Cardiac muscle cell (in vitro differentiated cells and primary cell): ENCODE measurements at regions not wholly inside any gene's neighbourhood (a gene's known extent, or its start where the extent isn't known, plus 50 kb on each side); places are given as distances from the start of the nearest gene placed in this dataset.

Experiments used
- DNase-seq, 2 donors: peaks; one replicate each; pipeline versions ENCODE4 v3.0.0 to v3.0.0-alpha.2; 2010 to 2017; ENCODE audit warnings: low read depth in 1 of 2, low spot score in 1 of 2
- H3K27ac ChIP-seq: fragments of 200-600 bp; sonication (generic); 2 replicates; pipeline ENCODE4 v1.5.1; 2016
- H3K27me3 ChIP-seq: fragments of 200-600 bp; sonication (generic); 2 replicates; pipeline ENCODE4 v1.6.0; 2016; ENCODE audit warnings: control low read depth
- H3K36me3 ChIP-seq: fragments of 200-600 bp; sonication (generic); 2 replicates; pipeline ENCODE4 v1.5.1; 2016; ENCODE audit warnings: control low read depth
- H3K4me1 ChIP-seq: fragments of 200-600 bp; sonication (generic); 2 replicates; pipeline ENCODE4 v1.8.1; 2017; ENCODE audit warnings: low read depth, mild to moderate bottlenecking, mixed run types
- H3K4me3 ChIP-seq: fragments of 200-600 bp; sonication (generic); 2 replicates; pipeline ENCODE4 v1.5.1; 2016; ENCODE audit warnings: mild to moderate bottlenecking
- H3K9me3 ChIP-seq: fragments of 200-600 bp; sonication (generic); 2 replicates; pipeline ENCODE4 v1.5.1; 2017; ENCODE audit warnings: low read depth, mild to moderate bottlenecking, control low read depth
- TF ChIP-seq, protein P1 (sequence below): IDR thresholded peaks from 2 replicates; pipeline ENCODE4 v1.5.1; 2012; ENCODE audit warnings: low read depth, mild to moderate bottlenecking, low read length

- TF ChIP-seq, protein P1, sequence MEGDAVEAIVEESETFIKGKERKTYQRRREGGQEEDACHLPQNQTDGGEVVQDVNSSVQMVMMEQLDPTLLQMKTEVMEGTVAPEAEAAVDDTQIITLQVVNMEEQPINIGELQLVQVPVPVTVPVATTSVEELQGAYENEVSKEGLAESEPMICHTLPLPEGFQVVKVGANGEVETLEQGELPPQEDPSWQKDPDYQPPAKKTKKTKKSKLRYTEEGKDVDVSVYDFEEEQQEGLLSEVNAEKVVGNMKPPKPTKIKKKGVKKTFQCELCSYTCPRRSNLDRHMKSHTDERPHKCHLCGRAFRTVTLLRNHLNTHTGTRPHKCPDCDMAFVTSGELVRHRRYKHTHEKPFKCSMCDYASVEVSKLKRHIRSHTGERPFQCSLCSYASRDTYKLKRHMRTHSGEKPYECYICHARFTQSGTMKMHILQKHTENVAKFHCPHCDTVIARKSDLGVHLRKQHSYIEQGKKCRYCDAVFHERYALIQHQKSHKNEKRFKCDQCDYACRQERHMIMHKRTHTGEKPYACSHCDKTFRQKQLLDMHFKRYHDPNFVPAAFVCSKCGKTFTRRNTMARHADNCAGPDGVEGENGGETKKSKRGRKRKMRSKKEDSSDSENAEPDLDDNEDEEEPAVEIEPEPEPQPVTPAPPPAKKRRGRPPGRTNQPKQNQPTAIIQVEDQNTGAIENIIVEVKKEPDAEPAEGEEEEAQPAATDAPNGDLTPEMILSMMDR: no peak
- no peak for DNase-seq
- no peaks in the 10 kb centered on the region for H3K4me1 ChIP-seq
- H3K27me3 ChIP-seq: no peaks in the 10 kb centered on the region
- no peaks in the 10 kb centered on the region for H3K36me3 ChIP-seq
- H3K27ac ChIP-seq: no peak overlapping the region
- H3K4me3 ChIP-seq: no peak overlapping the region
- H3K9me3 ChIP-seq: no peaks in the 10 kb centered on the region
Observed at GRCh38 chr16:65787921-65788320, 578.6 kb upstream of the CDH5 start.

- Histone ChIP-seq H3K4me1 (no peaks in the 10 kb centered on the region), H3K27ac (no peak overlapping the region), H3K27me3 (no peaks in the 10 kb centered on the region), H3K9me3 (no peaks in the 10 kb centered on the region), H3K4me3 (no peak overlapping the region), H3K36me3 (no peaks in the 10 kb centered on the region)
- TF ChIP-seq, protein P1: no peak
- DNase-seq: no peak
Observed at GRCh38 chr16:65786916-65787315, 579.6 kb upstream of the CDH5 start.

GRCh38 chr16:65783709-65784474 lies 582.6 kb upstream of the CDH5 start:
- Histone ChIP-seq H3K27ac (no peak overlapping the region), H3K4me1 (no peaks in the 10 kb centered on the region), H3K36me3 (no peaks in the 10 kb centered on the region), H3K27me3 (no peaks in the 10 kb centered on the region), H3K4me3 (no peak overlapping the region), H3K9me3 (no peaks in the 10 kb centered on the region)
- DNase-seq: peak in 1 of 2 donors; percentile 36
- TF ChIP-seq, protein P1: no peak

DNA sequence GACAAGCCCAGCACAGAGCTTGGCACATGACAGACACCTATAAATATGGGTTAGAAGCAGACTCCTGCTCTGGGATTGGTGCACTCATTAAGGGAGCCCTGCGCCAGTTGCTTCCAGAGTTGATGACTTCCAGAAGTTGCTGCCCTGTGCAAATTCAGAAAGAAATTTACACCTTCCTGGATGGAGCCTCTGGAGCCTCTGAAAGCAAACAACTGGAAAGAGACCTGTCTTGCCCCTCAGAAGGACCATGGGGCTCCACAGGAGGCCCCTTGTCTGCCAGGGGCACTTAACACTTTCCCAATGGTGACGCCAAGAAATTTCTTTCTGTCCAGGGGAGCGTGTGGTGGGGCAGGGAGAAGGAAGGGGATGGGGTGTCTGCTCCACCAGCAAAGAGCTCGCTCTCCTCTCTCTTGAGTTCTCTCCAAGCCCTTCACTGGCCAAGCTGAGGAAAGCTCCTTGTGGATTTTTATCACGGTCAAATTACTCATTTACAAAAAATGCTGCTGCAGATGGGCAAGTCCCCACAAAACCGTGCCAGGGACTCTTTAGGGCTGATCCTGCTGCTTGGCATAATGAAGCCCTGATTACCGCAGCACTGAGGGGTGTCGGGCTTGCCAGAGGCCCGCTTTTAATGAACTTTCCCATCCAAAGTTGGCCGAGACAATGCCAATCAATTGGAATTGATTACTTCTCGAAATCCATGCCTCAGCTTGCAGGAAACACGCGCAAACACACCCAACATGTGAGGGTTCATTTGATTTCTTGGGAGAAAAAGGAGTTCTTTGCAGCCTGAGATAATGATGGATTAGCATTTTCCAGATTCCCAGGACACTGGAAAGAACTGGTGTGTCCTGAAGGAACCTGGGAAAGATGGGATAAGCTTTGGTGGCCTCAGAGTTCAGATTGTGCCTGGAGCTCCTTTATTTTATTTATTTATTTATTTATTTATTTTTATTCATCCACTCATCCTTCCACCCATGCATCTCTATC lies 583.6 kb upstream of the CDH5 start:
- Histone ChIP-seq H3K9me3 (no peaks in the 10 kb centered on the region), H3K27ac (no peak overlapping the region), H3K36me3 (no peaks in the 10 kb centered on the region), H3K27me3 (no peaks in the 10 kb centered on the region), H3K4me1 (no peaks in the 10 kb centered on the region), H3K4me3 (no peak overlapping the region)
- peak in 1 of 2 donors; percentile 90 for DNase-seq
- TF ChIP-seq, protein P1: no peak

GRCh38 chr16:65781855-65782254 lies 584.6 kb upstream of the CDH5 start:
- DNase-seq: no peak
- no peaks in the 10 kb centered on the region for H3K4me1 ChIP-seq
- H3K9me3 ChIP-seq: no peaks in the 10 kb centered on the region
- H3K4me3 ChIP-seq: no peak overlapping the region
- no peaks in the 10 kb centered on the region for H3K36me3 ChIP-seq
- TF ChIP-seq, protein P1: no peak
- no peaks in the 10 kb centered on the region for H3K27me3 ChIP-seq
- H3K27ac ChIP-seq: no peak overlapping the region
